SK-N-SH (cell line): ENCODE measurements at regions not wholly inside any gene's neighbourhood (a gene's known extent, or its start where the extent isn't known, plus 50 kb on each side); places are given as distances from the start of the nearest gene placed in this dataset.

ENCODE experiments used
- CTCF ChIP-seq: fragments of 200-600 bp; sonication (generic); IDR thresholded peaks from 2 replicates; pipeline ENCODE4 v1.6.1; 2017; ENCODE audit warnings: antibody characterized with exemption, mild to moderate bottlenecking, moderate library complexity
- ELF1 ChIP-seq: IDR thresholded peaks from 2 replicates; pipeline ENCODE4 v1.4.0; 2012
- EP300 ChIP-seq, 2 experiments: IDR thresholded peaks; 2 replicates each; pipeline versions ENCODE4 v1.4.0 to v1.6.1; 2012; ENCODE audit warnings: borderline replicate concordance in 1 of 2, low read depth in 1 of 2, low read length in 1 of 2
- FOXM1 ChIP-seq: IDR thresholded peaks from 2 replicates; pipeline ENCODE4 v1.4.0; 2012; ENCODE audit warnings: low read depth, mild to moderate bottlenecking
- IRF3 ChIP-seq: fragments of 150-350 bp; IDR thresholded peaks from 2 replicates; pipeline ENCODE4 v1.6.1; 2016; ENCODE audit warnings: mild to moderate bottlenecking, low read depth, low read length
- JUND ChIP-seq: IDR thresholded peaks from 2 replicates; pipeline ENCODE4 v1.4.0; 2012
- NRF1 ChIP-seq: IDR thresholded peaks from 2 replicates; pipeline ENCODE4 v1.6.1; 2012; ENCODE audit warnings: low read depth, mild to moderate bottlenecking, low read length
- REST ChIP-seq: IDR thresholded peaks from 2 replicates; pipeline ENCODE4 v1.6.1; 2012; ENCODE audit warnings: mild to moderate bottlenecking, low read depth, low read length, moderate library complexity
- RXRA ChIP-seq: IDR thresholded peaks from 2 replicates; pipeline ENCODE4 v1.4.0; 2012; ENCODE audit warnings: low read depth, mild to moderate bottlenecking, borderline replicate concordance

GRCh38 chr21:38140207-38140903 lies 116.4 kb upstream of the KCNJ15 start:
- no peak for TF ChIP-seq IRF3
- no peak for TF ChIP-seq CTCF
- TF ChIP-seq FOXM1 = no peak
- TF ChIP-seq NRF1 = no peak
- TF ChIP-seq EP300 (IDR thresholded peaks at IDR 0.05; ENCODE audit: borderline replicate concordance in 1 of 2, low read depth in 1 of 2, low read length in 1 of 2) = no peak
- no peak for TF ChIP-seq JUND
- no peak for TF ChIP-seq REST
- no peak for TF ChIP-seq RXRA
- no peak for TF ChIP-seq ELF1
